ENCODE measurements at regions not wholly inside any gene's neighbourhood (a gene's known extent, or its start where the extent isn't known, plus 50 kb on each side); places are given as distances from the start of the nearest gene placed in this dataset.

GRCh38 chr12:125239563-125239962 lies 174.3 kb downstream of the AACS start:
- TF ChIP-seq EP300 (IDR thresholded peaks at IDR 0.05; ENCODE audit: borderline replicate concordance) (no peak), MAX (IDR thresholded peaks at IDR 0.05) (no peak), YY1 (IDR thresholded peaks at IDR 0.05; ENCODE audit: low read depth) (no peak), ZBTB7A (IDR thresholded peaks at IDR 0.05; ENCODE audit: low read depth) (no peak), RAD21 (IDR thresholded peaks at IDR 0.05; ENCODE audit: low read depth) (no peak), TEAD4 (IDR thresholded peaks at IDR 0.05) (no peak)
- TF ChIP-seq, protein P1, sequence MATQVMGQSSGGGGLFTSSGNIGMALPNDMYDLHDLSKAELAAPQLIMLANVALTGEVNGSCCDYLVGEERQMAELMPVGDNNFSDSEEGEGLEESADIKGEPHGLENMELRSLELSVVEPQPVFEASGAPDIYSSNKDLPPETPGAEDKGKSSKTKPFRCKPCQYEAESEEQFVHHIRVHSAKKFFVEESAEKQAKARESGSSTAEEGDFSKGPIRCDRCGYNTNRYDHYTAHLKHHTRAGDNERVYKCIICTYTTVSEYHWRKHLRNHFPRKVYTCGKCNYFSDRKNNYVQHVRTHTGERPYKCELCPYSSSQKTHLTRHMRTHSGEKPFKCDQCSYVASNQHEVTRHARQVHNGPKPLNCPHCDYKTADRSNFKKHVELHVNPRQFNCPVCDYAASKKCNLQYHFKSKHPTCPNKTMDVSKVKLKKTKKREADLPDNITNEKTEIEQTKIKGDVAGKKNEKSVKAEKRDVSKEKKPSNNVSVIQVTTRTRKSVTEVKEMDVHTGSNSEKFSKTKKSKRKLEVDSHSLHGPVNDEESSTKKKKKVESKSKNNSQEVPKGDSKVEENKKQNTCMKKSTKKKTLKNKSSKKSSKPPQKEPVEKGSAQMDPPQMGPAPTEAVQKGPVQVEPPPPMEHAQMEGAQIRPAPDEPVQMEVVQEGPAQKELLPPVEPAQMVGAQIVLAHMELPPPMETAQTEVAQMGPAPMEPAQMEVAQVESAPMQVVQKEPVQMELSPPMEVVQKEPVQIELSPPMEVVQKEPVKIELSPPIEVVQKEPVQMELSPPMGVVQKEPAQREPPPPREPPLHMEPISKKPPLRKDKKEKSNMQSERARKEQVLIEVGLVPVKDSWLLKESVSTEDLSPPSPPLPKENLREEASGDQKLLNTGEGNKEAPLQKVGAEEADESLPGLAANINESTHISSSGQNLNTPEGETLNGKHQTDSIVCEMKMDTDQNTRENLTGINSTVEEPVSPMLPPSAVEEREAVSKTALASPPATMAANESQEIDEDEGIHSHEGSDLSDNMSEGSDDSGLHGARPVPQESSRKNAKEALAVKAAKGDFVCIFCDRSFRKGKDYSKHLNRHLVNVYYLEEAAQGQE (IDR thresholded peaks at IDR 0.05; ENCODE audit: low read depth) = no peak
